Immature natural killer cell (primary cell): ENCODE measurements at regions not wholly inside any gene's neighbourhood (a gene's known extent, or its start where the extent isn't known, plus 50 kb on each side); places are given as distances from the start of the nearest gene placed in this dataset.

Experiments used
- DNase-seq, 3 donors: peaks; one replicate each; pipeline ENCODE4 v3.0.0; 2022; ENCODE audit warnings: mixed read lengths in 1 of 3
- H3K27ac Mint-ChIP-seq, 6 donors: one replicate each; pipeline ENCODE4 v1.8.0; 2020; ENCODE audit warnings: mixed read lengths in 6 of 6, mild to moderate bottlenecking in 5 of 6, inconsistent platforms in 4 of 6, moderate library complexity in 3 of 6
- H3K27me3 Mint-ChIP-seq, 3 donors: one replicate each; pipeline ENCODE4 v1.8.0; 2020 to 2021; ENCODE audit warnings: low read depth in 3 of 3, mild to moderate bottlenecking in 3 of 3, mixed read lengths in 3 of 3, moderate library complexity in 3 of 3, inconsistent platforms in 1 of 3
- H3K36me3 Mint-ChIP-seq, 3 donors: one replicate each; pipeline ENCODE4 v1.8.0; 2020; ENCODE audit warnings: mixed read lengths in 3 of 3, inconsistent platforms in 2 of 3, mild to moderate bottlenecking in 2 of 3
- H3K4me1 Mint-ChIP-seq, 2 donors: one replicate each; pipeline ENCODE4 v1.8.0; 2020; ENCODE audit warnings: inconsistent platforms in 2 of 2, mild to moderate bottlenecking in 2 of 2, mixed read lengths in 2 of 2, moderate library complexity in 1 of 2
- H3K4me3 Mint-ChIP-seq, 5 donors: one replicate each; pipeline ENCODE4 v1.8.0; 2020; ENCODE audit warnings: mild to moderate bottlenecking in 5 of 5, mixed read lengths in 5 of 5, inconsistent platforms in 3 of 5, moderate library complexity in 3 of 5
- H3K9me3 Mint-ChIP-seq, 6 donors: one replicate each; pipeline ENCODE4 v1.8.0; 2020; ENCODE audit warnings: mild to moderate bottlenecking in 6 of 6, mixed read lengths in 6 of 6, inconsistent platforms in 4 of 6, moderate library complexity in 3 of 6

GRCh38 chr1:182283746-182284544 lies 107.6 kb downstream of the GLUL start:
- Mint-ChIP-seq H3K4me1 (no peaks in the 10 kb centered on the region), H3K36me3 (no peaks in the 10 kb centered on the region), H3K4me3 (no peak overlapping the region), H3K27me3 (peaks cover 0 to 4% (median 0%) of the 10 kb centered on the region in 3 donors), H3K9me3 (peaks cover 0 to 1% (median 0%) of the 10 kb centered on the region in 6 donors), H3K27ac (no peak overlapping the region)
- no peak for DNase-seq

- peaks cover 0 to 4% (median 0%) of the 10 kb centered on the region in 3 donors for H3K27me3 Mint-ChIP-seq
- no peak overlapping the region for H3K4me3 Mint-ChIP-seq
- no peak overlapping the region for H3K27ac Mint-ChIP-seq
- no peak for DNase-seq
- H3K4me1 Mint-ChIP-seq, result no peaks in the 10 kb centered on the region
- H3K9me3 Mint-ChIP-seq, result peaks cover 0 to 1% (median 0%) of the 10 kb centered on the region in 6 donors
- H3K36me3 Mint-ChIP-seq, result no peaks in the 10 kb centered on the region
Observed at GRCh38 chr1:182281541-182281940, 110.0 kb downstream of the GLUL start.

- H3K36me3 Mint-ChIP-seq, result no peaks in the 10 kb centered on the region
- H3K27me3 Mint-ChIP-seq, result peaks cover 0 to 4% (median 0%) of the 10 kb centered on the region in 3 donors
- peaks cover 0 to 1% (median 0%) of the 10 kb centered on the region in 6 donors for H3K9me3 Mint-ChIP-seq
- no peak overlapping the region for H3K27ac Mint-ChIP-seq
- no peaks in the 10 kb centered on the region for H3K4me1 Mint-ChIP-seq
- no peak overlapping the region for H3K4me3 Mint-ChIP-seq
- no peak for DNase-seq
Observed at GRCh38 chr1:182280504-182280900, 111.1 kb downstream of the GLUL start.

GRCh38 chr1:182279724-182280503 lies 111.7 kb downstream of the GLUL start:
- Mint-ChIP-seq H3K4me1 (no peaks in the 10 kb centered on the region), H3K36me3 (no peaks in the 10 kb centered on the region), H3K27ac (no peak overlapping the region), H3K27me3 (peaks cover 0 to 4% (median 0%) of the 10 kb centered on the region in 3 donors), H3K9me3 (peaks cover 0 to 1% (median 0%) of the 10 kb centered on the region in 6 donors), H3K4me3 (no peak overlapping the region)
- DNase-seq, result no peak

GRCh38 chr1:182279302-182279701 lies 112.3 kb downstream of the GLUL start:
- Mint-ChIP-seq H3K27me3 (peaks cover 0 to 4% (median 0%) of the 10 kb centered on the region in 3 donors), H3K4me3 (no peak overlapping the region), H3K4me1 (no peaks in the 10 kb centered on the region), H3K36me3 (no peaks in the 10 kb centered on the region), H3K9me3 (peaks cover 0 to 1% (median 0%) of the 10 kb centered on the region in 6 donors), H3K27ac (no peak overlapping the region)
- no peak for DNase-seq

GRCh38 chr1:182278144-182279054 lies 113.2 kb downstream of the GLUL start:
- H3K4me1 Mint-ChIP-seq, result no peaks in the 10 kb centered on the region
- no peak overlapping the region for H3K4me3 Mint-ChIP-seq
- H3K9me3 Mint-ChIP-seq, result peaks cover 0 to 1% (median 0%) of the 10 kb centered on the region in 6 donors
- no peak for DNase-seq
- no peaks in the 10 kb centered on the region for H3K36me3 Mint-ChIP-seq
- peaks cover 0 to 4% (median 0%) of the 10 kb centered on the region in 3 donors for H3K27me3 Mint-ChIP-seq
- no peak overlapping the region for H3K27ac Mint-ChIP-seq

- no peaks in the 10 kb centered on the region for H3K36me3 Mint-ChIP-seq
Observed at GRCh38 chr1:182275271-182275670, 116.3 kb downstream of the GLUL start.

GRCh38 chr1:182274618-182275017 lies 117.0 kb downstream of the GLUL start:
- Mint-ChIP-seq H3K9me3 (no peaks in the 10 kb centered on the region), H3K27me3 (no peaks in the 10 kb centered on the region), H3K4me3 (no peak overlapping the region), H3K4me1 (no peaks in the 10 kb centered on the region), H3K36me3 (no peaks in the 10 kb centered on the region), H3K27ac (no peak overlapping the region)
- no peak for DNase-seq

More at GRCh38 chr1:182275271-182275670, 116.3 kb downstream of the GLUL start:
- H3K4me3 Mint-ChIP-seq, result no peak overlapping the region
- no peaks in the 10 kb centered on the region for H3K9me3 Mint-ChIP-seq
- H3K4me1 Mint-ChIP-seq, result no peaks in the 10 kb centered on the region
- no peak for DNase-seq
- no peak overlapping the region for H3K27ac Mint-ChIP-seq
- no peaks in the 10 kb centered on the region for H3K27me3 Mint-ChIP-seq

- Mint-ChIP-seq H3K27me3 (peaks cover 0 to 3% (median 0%) of the 10 kb centered on the region in 3 donors), H3K9me3 (no peaks in the 10 kb centered on the region), H3K4me3 (no peak overlapping the region), H3K27ac (no peak overlapping the region), H3K36me3 (no peaks in the 10 kb centered on the region), H3K4me1 (no peaks in the 10 kb centered on the region)
- no peak for DNase-seq
Observed at GRCh38 chr1:182270731-182271130, 120.9 kb downstream of the GLUL start.

GRCh38 chr1:182269097-182269496 lies 122.5 kb downstream of the GLUL start:
- H3K27me3 Mint-ChIP-seq, result peaks cover 0 to 3% (median 0%) of the 10 kb centered on the region in 3 donors
- no peaks in the 10 kb centered on the region for H3K36me3 Mint-ChIP-seq
- no peaks in the 10 kb centered on the region for H3K4me1 Mint-ChIP-seq
- H3K4me3 Mint-ChIP-seq, result no peak overlapping the region
- no peak for DNase-seq
- no peaks in the 10 kb centered on the region for H3K9me3 Mint-ChIP-seq
- H3K27ac Mint-ChIP-seq, result no peak overlapping the region

GRCh38 chr1:182268669-182269068 lies 122.9 kb downstream of the GLUL start:
- Mint-ChIP-seq H3K9me3 (no peaks in the 10 kb centered on the region), H3K27ac (no peak overlapping the region), H3K27me3 (peaks cover 0 to 3% (median 0%) of the 10 kb centered on the region in 3 donors), H3K36me3 (no peaks in the 10 kb centered on the region), H3K4me1 (no peaks in the 10 kb centered on the region), H3K4me3 (no peak overlapping the region)
- DNase-seq, result no peak

GRCh38 chr1:182264185-182264584 lies 127.4 kb downstream of the GLUL start:
- no peaks in the 10 kb centered on the region for H3K9me3 Mint-ChIP-seq
- H3K4me1 Mint-ChIP-seq, result peaks cover 22 to 29% of the 10 kb centered on the region in 2 donors
- DNase-seq, result no peak
- H3K36me3 Mint-ChIP-seq, result no peaks in the 10 kb centered on the region
- H3K27ac Mint-ChIP-seq, result no peak overlapping the region
- H3K27me3 Mint-ChIP-seq, result peaks cover 0 to 3% (median 3%) of the 10 kb centered on the region in 3 donors
- H3K4me3 Mint-ChIP-seq, result no peak overlapping the region

GRCh38 chr1:182263706-182264105 lies 127.9 kb downstream of the GLUL start:
- no peak overlapping the region for H3K4me3 Mint-ChIP-seq
- H3K4me1 Mint-ChIP-seq, result peaks cover 25 to 34% of the 10 kb centered on the region in 2 donors
- no peak for DNase-seq
- H3K9me3 Mint-ChIP-seq, result no peaks in the 10 kb centered on the region
- H3K27me3 Mint-ChIP-seq, result peaks cover 0 to 3% (median 3%) of the 10 kb centered on the region in 3 donors
- no peak overlapping the region for H3K27ac Mint-ChIP-seq
- no peaks in the 10 kb centered on the region for H3K36me3 Mint-ChIP-seq
